Spleen (tissue), 11 donors: ENCODE measurements at regions not wholly inside any gene's neighbourhood (a gene's known extent, or its start where the extent isn't known, plus 50 kb on each side); places are given as distances from the start of the nearest gene placed in this dataset.

Source experiments
- DNase-seq: peaks from one replicate; pipeline ENCODE4 v3.0.0-alpha.2; 2020
- H3K27ac ChIP-seq, 8 donors: fragments of 200-600 bp; sonication (generic) in 7 of 8; 1 replicate in 4 of 8; 2 replicates in 4 of 8; pipeline versions ENCODE4 v1.5.0 to v1.8.0; 2016 to 2021; ENCODE audit warnings: inconsistent platforms in 4 of 8, mild to moderate bottlenecking in 4 of 8, moderate library complexity in 1 of 8
- H3K27me3 ChIP-seq, 7 donors: fragments of 200-600 bp; sonication (generic) in 6 of 7; replicated peaks in 1 of 7; 1 replicate in 4 of 7; 2 replicates in 3 of 7; pipeline versions ENCODE4 v1.5.0 to v1.8.0; 2016 to 2021; ENCODE audit warnings: inconsistent platforms in 3 of 7, mild to moderate bottlenecking in 1 of 7
- H3K36me3 ChIP-seq, 6 donors: fragments of 200-600 bp; sonication (generic) in 5 of 6; 1 replicate in 4 of 6; 2 replicates in 2 of 6; pipeline versions ENCODE4 v1.5.0 to v1.8.0; 2016 to 2021; ENCODE audit warnings: inconsistent platforms in 2 of 6
- H3K4me1 ChIP-seq, 6 donors: fragments of 200-600 bp; sonication (generic) in 5 of 6; 1 replicate in 3 of 6; 2 replicates in 3 of 6; pipeline versions ENCODE4 v1.5.0 to v1.8.0; 2016 to 2021; ENCODE audit warnings: inconsistent platforms in 3 of 6
- H3K4me3 ChIP-seq, 8 donors: fragments of 200-600 bp; sonication (generic) in 7 of 8; 1 replicate in 4 of 8; 2 replicates in 4 of 8; pipeline versions ENCODE4 v1.5.0 to v1.8.0; 2016 to 2021; ENCODE audit warnings: inconsistent platforms in 4 of 8, mild to moderate bottlenecking in 4 of 8, moderate library complexity in 2 of 8
- H3K9me3 ChIP-seq, 8 donors: fragments of 200-600 bp; sonication (generic) in 7 of 8; 1 replicate in 4 of 8; 2 replicates in 4 of 8; pipeline versions ENCODE4 v1.5.0 to v1.8.0; 2016 to 2021; ENCODE audit warnings: inconsistent platforms in 4 of 8
- CTCF ChIP-seq, 11 experiments: fragments of 200-600 bp in 7 of 11; fragments of 450-650 bp in 4 of 11; sonication (generic) in 4 of 11; IDR thresholded peaks in 8 of 11; conservative IDR thresholded peaks in 3 of 11; 1 replicate in 7 of 11; 2 replicates in 4 of 11; pipeline versions ENCODE4 v1.4.0 to v1.8.0; 2016 to 2021; ENCODE audit warnings: antibody characterized with exemption in 11 of 11, inconsistent platforms in 4 of 11, mild to moderate bottlenecking in 1 of 11
- POLR2A ChIP-seq, 3 donors: fragments of 450-650 bp; IDR thresholded peaks; one replicate each; pipeline ENCODE4 v1.5.1; 2017; ENCODE audit warnings: antibody characterized with exemption in 3 of 3, mild to moderate bottlenecking in 1 of 3
- POLR2AphosphoS5 ChIP-seq, 3 donors: sonication (generic); formaldehyde crosslinking; IDR thresholded peaks; one replicate each; pipeline ENCODE4 v1.5.1; 2017; ENCODE audit warnings: antibody characterized with exemption in 3 of 3
- WGBS, 5 donors: extraction: QIAGEN DNeasy Blood & Tissue Kit in 3 of 5; methylation state at CpG; one replicate each; pipeline versions ENCODE4 v1.1.5 to v1.1.7; 2013 to 2018; 5-methylcytosine and 5-hydroxymethylcytosine counted together
- intact Hi-C: fragments of 100-400 bp; cut with DNase I; formaldehyde crosslinking; loops from one replicate; pipeline ENCODE4 v1.15.0; 2023; ENCODE audit warnings: low total_unique reads
- donor health status: healthy with polysubstance abuse.
- donor health status: DM: no; HTN: no; CAD: no; lungs with moderate emphysema.
- donor health status: DM: no; HTN: no; CAD: no.
- donor health status: Bipolar disorder and iron deficiency.
- donor health status: healthy.
- donor health status: DM: no; HTN: no; CAD: no.
- donor health status: DM: yes; HTN: yes; CAD: no.

- H3K27me3 ChIP-seq: no peaks in the 10 kb centered on the region
- H3K4me1 ChIP-seq: no peaks in the 10 kb centered on the region
- H3K4me3 ChIP-seq: no peak overlapping the region
- intact Hi-C loops: no loop called here
- no peaks in the 10 kb centered on the region for H3K36me3 ChIP-seq
- no peak for DNase-seq
- H3K9me3 ChIP-seq: peaks cover 0 to 18% (median 12%) of the 10 kb centered on the region in 8 donors
- H3K27ac ChIP-seq: no peak overlapping the region
- TF ChIP-seq POLR2A (IDR thresholded peaks at IDR 0.05): no peak
- TF ChIP-seq CTCF (IDR thresholded peaks at IDR 0.05 in 8 of 11, conservative IDR thresholded peaks at IDR 0.05 in 3 of 11): no peak
- TF ChIP-seq POLR2AphosphoS5 (IDR thresholded peaks at IDR 0.05): no peak
- WGBS, 5 donors: 88 to 99% (median 94%) methylated on average over 2 of the region's 2 CpGs
These were observed 118.6 kb upstream of the MAST4 start for GRCh38 chr5:66477596-66477995.

- no peaks in the 10 kb centered on the region for H3K36me3 ChIP-seq
- WGBS, 5 donors: 69 to 75% (median 69%) methylated on average over 5 of the region's 5 CpGs
- H3K9me3 ChIP-seq: peaks cover 0 to 16% (median 8%) of the 10 kb centered on the region in 8 donors
- no peaks in the 10 kb centered on the region for H3K27me3 ChIP-seq
- no peak overlapping the region for H3K4me3 ChIP-seq
- intact Hi-C loops: no loop called here
- TF ChIP-seq POLR2AphosphoS5 (IDR thresholded peaks at IDR 0.05) (no peak), POLR2A (IDR thresholded peaks at IDR 0.05) (no peak), CTCF (IDR thresholded peaks at IDR 0.05 in 8 of 11, conservative IDR thresholded peaks at IDR 0.05 in 3 of 11) (peak in 1 of 11 experiments; percentile 9)
- no peak for DNase-seq
- no peaks in the 10 kb centered on the region for H3K4me1 ChIP-seq
- H3K27ac ChIP-seq: no peak overlapping the region
These were observed 101.8 kb upstream of the MAST4 start for GRCh38 chr5:66494437-66494836.

GRCh38 chr5:66498791-66499207, 97.4 kb upstream of the MAST4 start:
- TF ChIP-seq POLR2A (IDR thresholded peaks at IDR 0.05) (no peak), CTCF (IDR thresholded peaks at IDR 0.05 in 8 of 11, conservative IDR thresholded peaks at IDR 0.05 in 3 of 11) (peak in 2 of 11 experiments; percentile 5 to 13)
- Histone ChIP-seq H3K27me3 (no peaks in the 10 kb centered on the region), H3K36me3 (no peaks in the 10 kb centered on the region), H3K4me3 (no peak overlapping the region), H3K4me1 (no peaks in the 10 kb centered on the region), H3K27ac (no peak overlapping the region), H3K9me3 (peaks cover 0 to 10% (median 0%) of the 10 kb centered on the region in 8 donors)
- no peak for DNase-seq
- intact Hi-C loops: no loop called here
- 86 to 92% (median 90%) methylated on average over 4 of the region's 4 CpGs for WGBS, 5 donors

GRCh38 chr5:66503203-66503789, 92.9 kb upstream of the MAST4 start:
- no peak for TF ChIP-seq POLR2AphosphoS5 (IDR thresholded peaks at IDR 0.05)
- no peak for TF ChIP-seq POLR2A (IDR thresholded peaks at IDR 0.05)
- TF ChIP-seq CTCF (IDR thresholded peaks at IDR 0.05 in 8 of 11, conservative IDR thresholded peaks at IDR 0.05 in 3 of 11): no peak
- 96 to 99% (median 96%) methylated on average over 9 to 30 of the region's 30 CpGs for WGBS, 5 donors
- intact Hi-C loops: no loop called here
- Histone ChIP-seq H3K27ac (no peak overlapping the region), H3K9me3 (peaks cover 0 to 12% (median 0%) of the 10 kb centered on the region in 8 donors), H3K4me3 (no peak overlapping the region), H3K4me1 (no peaks in the 10 kb centered on the region), H3K27me3 (no peaks in the 10 kb centered on the region), H3K36me3 (no peaks in the 10 kb centered on the region)
- DNase-seq: no peak
